ENCODE measurements at regions not wholly inside any gene's neighbourhood (a gene's known extent, or its start where the extent isn't known, plus 50 kb on each side); places are given as distances from the start of the nearest gene placed in this dataset.
"Not testable (repeated sequence)": the region's sequence is repeated elsewhere in the genome, so short reads cannot be mapped to it uniquely, and the experiment has no call there.

DNA sequence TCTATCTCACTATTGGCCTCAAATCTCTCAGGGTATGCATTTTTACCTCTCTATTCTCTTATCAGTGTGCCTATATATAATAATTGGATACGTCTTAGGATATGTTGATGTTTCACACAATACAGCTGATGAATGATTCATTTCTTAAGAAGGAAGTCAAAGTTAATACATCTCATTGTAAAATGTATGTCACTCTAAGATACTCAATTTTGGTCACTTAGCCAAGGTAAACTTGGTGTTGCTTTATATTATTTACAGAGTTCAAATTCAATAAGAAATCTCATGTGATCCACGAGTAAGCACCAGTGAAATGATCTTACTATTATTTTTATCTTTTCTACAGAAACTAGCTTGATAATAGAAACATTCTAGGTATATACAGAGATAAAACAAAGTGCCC lies 1266.5 kb downstream of the JRKL start:
- no peak for DNase-seq (ENCODE audit: low read depth, low spot score)

DNA sequence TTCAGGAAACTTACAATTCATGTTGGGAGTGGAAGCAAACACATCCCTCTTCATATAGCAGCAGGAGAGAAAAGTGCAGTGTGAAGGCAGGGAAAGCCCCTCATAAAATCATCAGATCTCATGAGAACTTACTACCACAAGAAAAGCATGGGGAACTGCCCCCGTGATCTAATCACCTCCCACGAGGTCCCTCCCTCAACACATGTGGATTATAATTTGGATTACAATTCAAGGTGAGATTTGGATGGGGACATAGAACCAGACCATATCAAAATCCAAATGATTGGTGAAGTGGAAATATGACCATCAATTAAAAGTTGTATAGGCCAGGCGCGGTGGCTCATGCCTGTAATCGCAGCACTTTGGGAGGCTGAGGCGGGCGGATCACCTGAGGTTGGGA lies 1268.0 kb downstream of the JRKL start:
- DNase-seq (ENCODE audit: low read depth, low spot score), result no peak

DNA sequence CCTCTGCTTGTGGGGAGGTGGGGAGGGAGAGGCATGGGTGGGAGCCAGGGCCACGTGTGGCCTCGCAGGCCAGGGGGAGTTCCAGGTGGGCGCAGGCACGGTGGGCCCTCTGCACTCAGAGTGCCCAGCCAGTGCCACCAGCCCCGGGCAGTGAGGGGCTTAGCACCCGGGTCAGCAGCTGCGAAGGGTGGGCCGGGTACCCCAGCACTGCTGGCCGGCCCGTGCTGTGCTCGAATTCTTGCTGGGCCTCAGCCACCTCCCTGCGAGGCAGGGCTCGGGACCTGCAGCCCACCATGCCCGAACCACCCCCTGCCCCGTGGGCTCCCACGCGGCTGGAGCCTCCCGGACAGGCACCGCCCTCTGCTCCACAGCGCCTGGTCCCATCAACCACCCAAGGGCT lies 1277.2 kb downstream of the JRKL start:
- DNase-seq (ENCODE audit: low read depth, low spot score), result no peak

DNA sequence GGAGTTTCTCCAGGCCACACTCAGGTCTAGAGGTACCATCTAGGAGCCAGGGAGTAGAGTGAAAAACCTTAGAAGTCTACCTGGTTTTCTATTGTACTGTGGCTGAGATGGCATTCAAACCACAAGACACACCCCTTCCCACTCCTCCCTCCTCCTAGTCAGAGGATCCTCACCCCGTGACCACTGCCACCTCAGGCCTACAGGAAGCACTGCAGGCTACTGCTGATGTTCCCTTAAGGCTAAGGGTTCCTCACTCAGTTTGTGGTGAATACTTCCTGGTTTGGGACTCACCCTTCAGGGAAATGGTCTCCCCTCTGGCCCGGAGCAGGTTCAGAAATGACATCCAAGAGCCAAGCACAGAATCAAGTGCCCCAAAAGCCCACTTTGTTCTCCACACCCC lies 1293.9 kb downstream of the JRKL start:
- DNase-seq (ENCODE audit: low read depth, low spot score), result no peak

DNA sequence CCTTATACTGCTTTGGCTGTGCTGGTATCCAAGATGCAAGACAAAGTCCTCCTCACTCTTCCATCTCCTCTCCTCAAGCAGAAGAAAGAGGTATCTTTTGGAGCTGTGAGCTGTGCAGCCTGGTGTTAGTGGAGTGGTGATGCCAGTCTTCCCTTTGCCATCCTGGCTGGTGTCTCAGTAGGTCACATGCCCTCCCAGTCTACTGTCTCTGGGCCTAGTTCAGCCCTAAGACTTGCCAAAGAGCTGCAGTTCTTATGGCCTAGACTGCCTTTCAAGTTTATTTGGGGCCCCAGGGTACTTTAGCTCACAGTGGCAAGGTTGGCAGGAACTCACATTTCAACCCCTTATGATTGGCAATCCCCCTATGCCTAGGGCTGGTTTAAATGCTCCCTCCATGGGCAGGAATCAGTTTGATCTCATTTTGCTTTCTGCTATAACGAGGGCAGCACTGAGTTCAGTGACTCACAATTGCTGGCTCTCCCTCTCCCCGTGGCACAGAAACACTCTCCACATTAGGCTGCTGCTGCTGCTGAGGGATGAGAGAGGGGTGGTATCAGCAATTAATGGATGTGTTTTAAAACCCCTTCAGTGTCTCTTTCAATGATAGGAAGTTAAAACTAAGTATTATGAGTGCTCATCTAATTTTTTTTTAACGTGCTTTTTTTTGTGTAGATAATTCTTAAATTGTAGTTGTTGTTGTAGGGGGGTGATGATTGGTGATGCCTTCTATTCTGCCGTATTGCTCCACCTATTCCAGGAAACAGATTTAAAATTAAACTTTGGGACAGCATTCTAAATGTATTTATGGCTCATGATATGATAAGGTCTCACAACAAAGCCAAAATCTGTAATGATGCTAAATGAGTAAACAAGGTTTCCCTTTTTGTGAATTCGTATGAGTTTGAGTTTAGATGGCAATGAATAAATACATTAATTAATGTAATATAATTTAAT lies 1295.0 kb downstream of the JRKL start:
- no peak for DNase-seq (ENCODE audit: low read depth, low spot score)

DNA sequence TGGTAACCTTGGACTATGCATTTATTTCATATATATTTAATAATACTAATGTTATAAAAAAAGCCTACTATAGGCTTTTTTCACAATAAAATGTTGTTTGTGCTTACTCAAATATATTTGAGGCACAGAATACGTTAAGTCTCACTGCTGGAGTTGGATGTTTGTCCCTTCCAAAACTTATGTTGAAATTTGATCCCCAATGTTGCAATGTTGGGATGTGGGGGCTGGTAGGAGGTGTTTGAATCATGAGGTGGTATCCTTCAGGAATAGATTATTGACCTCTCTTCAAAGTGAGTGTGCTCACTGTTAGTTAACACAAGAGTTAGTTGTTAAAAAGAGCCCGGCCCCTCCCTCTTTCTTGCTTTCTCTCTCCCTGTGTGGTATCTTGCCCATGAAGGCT lies 1295.9 kb downstream of the JRKL start:
- DNase-seq (ENCODE audit: low read depth, low spot score), result no peak

DNA sequence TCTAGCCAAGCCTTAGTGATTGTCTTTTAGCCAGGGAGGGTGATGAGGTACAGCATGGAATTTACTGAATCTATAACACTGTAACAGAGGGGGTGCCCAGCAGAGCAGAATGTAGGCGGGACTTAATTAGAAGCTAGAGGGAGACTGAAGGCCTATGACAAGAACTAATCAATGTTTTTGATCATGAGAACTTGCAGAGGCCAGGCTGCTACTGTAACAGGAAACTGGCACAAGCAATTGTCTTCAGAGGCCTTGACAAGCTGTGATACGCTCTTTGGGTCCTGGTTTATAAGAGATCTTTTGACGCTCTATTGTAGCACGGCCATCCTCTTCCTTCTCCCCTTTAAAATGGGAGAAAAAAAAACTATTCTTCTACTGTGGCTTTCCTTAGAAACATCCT lies 1297.3 kb downstream of the JRKL start:
- DNase-seq (ENCODE audit: low read depth, low spot score), result no peak

DNA sequence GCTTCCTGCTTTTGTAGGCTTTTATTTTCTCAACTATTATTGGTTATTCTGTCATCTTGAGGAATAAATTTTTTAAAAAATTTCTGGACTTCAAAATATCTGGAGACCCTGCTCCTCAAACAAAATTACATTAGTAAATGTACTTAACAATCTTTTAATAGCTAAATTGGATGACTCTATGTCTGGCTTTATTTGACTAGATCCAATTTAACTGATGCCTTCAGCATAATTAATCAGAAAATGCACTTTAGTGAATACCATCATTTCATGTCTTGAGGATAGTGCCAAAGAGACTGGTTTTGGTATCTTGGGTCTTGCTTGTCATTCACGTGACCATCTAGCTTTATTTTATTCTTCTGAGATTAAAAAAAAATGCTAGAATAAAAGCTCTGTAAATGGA lies 1301.2 kb downstream of the JRKL start:
- DNase-seq (ENCODE audit: low read depth, low spot score), result no peak

DNA sequence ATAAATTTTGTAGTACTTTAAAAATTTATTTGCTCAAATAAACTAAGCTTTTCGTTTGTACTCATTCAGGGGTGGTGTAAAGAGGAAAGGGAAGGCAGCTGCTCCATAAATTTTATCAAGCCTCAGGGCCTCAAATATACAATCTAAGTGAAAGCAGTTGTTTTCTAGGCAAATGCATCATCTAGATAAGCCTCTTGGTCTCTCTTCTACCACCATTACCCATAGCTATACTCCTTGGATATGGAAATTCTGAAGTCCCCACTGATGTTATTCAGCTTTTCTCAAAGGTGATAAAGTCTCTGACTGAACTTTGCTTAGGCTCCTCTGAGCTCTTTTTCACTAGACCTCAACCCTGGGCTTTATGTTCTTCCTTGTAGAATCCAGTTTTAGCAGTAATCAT lies 1313.1 kb downstream of the JRKL start:
- no peak for DNase-seq (ENCODE audit: low read depth, low spot score)

DNA sequence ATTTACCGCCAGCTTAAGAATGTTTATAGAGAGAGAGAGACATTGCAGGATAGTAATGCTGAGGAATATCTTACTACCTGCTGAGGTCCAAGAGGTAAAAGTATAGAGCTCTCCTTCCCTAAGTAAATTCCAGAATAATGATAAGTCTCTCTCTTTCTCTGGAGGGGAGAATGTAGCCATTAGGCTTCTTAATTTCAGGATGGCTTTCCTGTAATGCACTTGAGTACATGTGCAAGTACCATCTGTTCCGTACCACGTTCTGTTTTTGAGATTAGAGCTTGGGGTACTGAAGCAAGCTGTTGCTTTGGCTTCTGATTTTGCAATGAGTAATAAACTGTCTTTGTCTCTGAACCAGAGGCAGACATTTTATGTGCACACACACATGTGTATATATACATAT lies 1314.0 kb downstream of the JRKL start:
- no peak for DNase-seq (ENCODE audit: low read depth, low spot score)

DNA sequence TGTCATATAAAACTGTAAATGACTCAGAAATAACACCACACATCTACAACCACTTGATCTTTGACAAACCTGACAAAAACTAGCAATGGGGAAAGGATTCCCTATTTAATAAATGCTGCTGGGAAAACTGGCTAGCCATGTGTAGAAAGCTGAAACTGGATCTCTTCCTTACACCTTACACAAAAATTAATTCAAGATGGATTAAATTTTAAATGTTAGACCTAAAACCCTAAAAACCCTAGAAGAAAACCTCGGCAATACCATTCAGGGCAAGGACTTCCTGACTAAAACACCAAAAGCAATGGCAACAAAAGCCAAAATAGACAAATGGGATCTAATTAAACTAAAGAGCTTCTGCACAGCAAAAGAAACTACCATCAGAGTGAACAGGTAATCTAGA lies 1315.3 kb upstream of the CNTN5 start:
- not testable (repeated sequence) for DNase-seq (ENCODE audit: low read depth, low spot score)

DNA sequence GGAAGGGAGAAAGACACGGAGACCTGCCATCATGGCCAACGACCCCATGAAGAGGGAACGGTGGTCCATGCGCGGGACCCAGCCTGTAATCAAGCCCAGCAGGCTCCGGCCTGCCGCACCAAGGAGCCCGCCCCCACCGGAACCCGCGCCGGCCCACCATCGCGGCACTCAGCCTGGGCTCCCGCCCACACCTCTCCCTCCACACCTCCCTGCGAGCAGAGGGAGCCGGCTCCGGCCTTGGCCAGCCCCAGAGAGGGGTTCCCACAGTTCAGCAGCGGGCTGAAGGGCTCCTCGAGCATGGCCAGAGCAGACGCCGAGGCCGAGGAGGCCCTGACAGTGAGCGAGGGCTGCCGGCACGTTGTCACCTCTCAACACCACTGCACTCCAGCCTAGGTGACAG lies 1302.8 kb upstream of the CNTN5 start:
- no peak for DNase-seq (ENCODE audit: low read depth, low spot score)

DNA sequence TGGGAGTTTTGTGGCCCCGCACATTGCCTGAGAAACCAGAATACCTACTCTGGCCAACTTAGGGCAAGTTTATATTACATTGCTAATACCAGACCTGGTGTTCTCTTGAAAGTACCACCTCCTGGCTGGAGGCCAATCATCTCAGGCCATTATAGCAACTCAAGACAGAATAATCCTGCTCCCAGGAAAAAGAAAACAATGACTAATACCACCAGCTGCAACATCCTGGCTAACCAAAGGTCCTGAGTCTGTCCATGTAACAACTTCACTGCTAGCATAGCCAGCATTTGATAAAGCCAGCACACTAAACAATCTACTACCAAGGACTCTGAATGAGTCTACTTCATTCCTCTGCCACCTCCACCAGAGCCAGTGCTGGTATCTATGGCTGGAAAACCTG lies 1298.7 kb upstream of the CNTN5 start:
- DNase-seq (ENCODE audit: low read depth, low spot score), result peak; percentile 96

DNA sequence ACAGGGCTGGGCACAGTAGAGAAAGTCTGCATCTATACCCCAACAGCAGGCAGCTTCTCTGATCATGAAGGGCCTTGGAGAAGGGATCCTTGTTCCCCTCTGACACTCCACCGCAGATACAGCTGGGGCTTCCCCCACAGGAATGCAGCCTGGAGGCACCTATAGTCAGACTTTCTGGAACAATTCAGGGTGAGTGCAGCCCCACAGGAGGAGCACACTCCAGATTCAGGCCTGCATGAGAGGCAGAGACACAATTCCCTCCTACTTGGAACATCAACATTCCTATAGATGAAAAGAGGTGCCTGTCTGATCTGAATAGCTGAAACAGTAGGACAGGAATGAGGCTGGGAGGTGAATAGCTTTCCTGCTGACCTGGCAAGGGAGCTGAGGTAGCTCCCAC lies 1298.0 kb upstream of the CNTN5 start:
- DNase-seq (ENCODE audit: low read depth, low spot score), result no peak

DNA sequence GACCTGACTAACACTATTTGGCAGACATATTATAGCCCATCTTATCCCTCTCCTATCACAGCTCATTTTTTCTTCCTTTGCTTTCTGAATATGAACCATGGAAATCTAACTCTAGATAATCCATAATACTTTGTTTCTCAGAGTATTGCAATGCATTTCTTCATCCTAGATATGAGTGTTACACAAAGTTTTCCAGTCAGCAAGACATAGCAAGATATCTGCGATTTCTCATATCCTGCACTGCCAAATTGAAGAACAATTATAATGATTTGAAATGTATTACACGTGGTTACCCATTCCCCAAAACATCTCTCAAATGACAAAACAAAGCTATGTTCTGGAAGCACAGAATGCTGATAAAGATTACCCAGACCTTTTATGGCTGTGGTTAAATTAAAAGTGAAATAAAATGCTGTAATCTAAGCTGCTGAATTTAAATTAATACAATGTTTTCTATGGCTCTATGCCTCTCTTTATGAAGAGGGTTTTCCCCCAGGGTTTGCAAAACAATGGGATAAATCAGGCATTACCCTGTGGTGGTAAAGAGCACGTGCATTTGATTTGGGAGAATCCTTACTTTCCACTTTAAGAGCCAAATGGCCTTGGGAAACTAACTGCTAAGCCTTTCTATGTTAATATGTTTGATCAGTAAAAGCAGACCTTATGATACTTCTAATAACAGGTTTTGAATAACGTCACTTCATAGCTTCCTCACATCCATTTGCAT lies 1291.0 kb upstream of the CNTN5 start:
- no peak for DNase-seq (ENCODE audit: low read depth, low spot score)

DNA sequence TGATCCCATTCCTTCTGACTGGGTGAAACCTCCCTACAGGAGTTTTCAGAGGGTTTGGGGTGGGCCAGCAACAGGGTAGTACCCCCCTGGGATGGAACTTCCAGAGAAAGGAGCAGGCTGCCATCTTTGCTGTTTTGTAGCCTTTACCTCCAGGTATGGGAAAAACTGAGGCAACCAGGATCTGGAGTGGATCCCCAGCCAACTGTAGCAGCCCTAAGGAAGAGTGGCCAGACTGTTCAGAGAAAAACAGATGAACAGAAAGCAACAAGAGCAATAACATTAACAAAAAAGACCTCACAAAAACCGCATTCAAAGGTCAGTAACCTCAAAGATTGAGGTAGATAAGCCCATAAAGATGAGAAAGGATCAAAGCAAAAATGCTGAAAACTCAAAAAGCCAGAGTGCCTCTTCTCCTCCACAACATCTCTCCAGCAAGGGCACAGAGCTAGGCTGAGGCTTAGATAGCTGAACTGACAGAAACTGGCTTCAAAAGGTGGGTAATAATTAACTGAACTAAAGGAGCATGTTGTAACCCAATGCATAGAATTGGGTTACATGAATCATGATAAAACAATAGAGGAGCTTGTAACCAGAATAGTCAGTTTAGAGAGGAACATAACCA lies 1288.6 kb upstream of the CNTN5 start:
- no peak for DNase-seq (ENCODE audit: low read depth, low spot score)

DNA sequence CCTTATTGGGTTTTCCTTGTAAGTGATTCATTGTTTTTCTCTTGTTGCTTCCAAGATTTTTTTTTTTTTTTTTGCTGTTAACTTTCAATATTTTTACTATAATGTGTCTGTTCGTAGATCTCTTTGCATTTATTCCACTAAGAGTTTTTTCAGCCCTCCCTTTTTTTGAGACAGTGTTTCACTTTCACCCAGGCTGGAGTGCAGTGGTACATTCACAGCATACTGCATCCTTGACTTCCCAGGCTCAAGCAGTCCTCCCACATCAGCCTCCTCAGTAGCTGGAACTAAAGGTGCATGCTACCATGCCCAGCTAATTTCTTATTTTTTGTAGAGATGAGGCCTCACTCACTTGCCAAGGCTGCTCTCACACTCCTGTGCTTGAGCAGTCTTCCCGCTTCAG lies 1282.0 kb upstream of the CNTN5 start:
- DNase-seq (ENCODE audit: low read depth, low spot score), result no peak

DNA sequence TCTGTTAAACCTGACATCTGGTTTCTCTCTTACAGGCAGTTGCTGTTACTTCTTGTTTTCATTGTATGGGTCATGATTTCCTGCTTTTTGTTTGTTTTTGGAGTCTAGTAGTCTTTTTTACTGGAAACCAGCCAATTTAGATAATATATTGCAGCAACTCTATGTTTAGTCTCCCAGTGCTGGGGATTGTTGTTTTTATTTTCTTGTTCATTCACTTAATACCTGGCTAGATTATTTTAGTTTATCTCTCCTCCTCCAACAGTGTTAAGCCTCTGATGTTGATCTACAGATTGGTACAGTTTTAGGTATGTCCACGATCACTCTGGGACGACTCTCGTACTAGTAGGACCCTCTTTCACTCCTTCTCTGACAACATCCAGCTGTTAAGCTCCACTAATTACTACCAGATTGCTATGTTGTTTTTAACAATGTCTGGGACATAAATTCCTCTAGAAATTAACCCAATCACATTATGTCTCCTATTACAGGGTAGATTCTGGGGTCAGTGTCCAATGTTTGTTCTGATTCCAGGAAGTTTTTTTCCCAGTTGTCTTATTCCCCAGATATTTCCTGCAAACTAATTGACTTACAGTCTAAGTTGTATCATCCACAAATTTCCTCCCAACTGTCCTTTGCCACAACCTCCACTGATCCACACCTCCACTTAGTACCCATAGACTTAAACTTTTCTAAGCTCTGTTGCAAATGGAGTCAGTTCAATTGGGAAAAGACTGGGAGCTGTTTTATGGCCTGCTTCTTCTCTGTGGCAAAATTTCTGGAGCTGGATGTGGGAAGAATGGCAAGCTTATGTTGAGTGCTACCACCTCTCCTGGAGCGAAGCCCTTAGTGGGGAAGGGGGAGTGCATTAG lies 1280.6 kb upstream of the CNTN5 start:
- no peak for DNase-seq (ENCODE audit: low read depth, low spot score)

DNA sequence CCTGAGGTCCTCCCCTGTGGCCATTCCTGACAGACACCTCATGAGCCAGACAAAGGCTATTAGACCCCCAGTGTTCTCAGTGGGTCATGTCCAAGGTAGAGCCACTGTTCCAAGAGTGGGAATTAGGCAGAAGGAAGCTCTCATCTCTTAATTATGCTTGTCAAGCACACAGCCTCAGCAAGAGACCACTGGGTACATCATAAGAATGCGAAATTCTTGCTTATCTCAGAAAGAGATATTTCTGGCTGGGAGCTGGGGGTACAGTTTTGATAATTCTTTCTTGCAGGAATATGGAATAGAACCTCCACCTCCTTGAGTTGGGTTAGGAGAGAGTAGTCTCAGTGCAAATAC lies 1280.0 kb upstream of the CNTN5 start:
- DNase-seq (ENCODE audit: low read depth, low spot score), result no peak

DNA sequence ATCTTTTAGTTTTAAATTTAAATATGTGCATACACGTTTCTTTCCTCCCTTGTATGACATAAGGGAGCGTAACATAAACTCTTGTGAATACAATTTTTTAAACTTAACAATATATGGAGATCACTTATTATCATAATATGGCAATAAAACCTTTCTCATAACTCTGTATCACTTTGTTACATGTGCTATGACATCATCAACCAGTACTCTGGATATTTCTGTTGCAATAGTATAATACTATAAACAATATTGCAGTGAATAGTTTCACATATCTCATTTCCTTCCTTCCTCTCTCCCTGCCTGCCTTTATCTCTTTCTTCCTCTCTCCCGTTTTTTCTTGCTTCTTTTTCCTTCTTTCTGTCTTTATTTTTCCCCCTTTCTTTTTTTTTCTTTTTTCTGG lies 1278.0 kb upstream of the CNTN5 start:
- DNase-seq (ENCODE audit: low read depth, low spot score), result no peak

DNA sequence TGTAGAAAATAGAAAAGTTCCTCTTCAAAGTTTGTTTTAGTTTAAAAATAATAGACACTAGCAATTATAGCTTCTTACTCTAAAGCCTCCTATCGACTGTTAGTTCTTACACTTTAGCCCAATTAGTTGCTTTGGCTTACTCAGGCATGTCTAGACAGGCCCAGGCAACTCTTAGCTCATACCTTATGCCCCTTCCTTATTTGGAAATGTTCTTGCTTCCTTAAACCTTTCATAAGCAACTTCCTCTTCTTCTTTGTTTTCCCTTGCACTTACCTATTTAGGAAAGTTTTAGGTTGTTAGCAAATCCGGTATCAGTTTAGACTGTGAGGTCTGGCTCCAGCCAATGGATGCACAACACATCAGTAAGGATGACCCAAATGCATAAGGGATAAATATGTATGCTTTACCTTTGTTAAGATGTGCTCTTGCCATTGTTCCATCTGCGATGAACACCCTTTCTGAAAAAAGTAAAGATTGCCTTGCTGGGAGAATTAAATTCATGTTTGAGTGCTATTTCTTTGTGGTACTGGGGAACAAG lies 1277.5 kb upstream of the CNTN5 start:
- DNase-seq (ENCODE audit: low read depth, low spot score), result no peak

All from smooth muscle cell of the brain vasculature (primary cell).